Epithelial cell of prostate (primary cell): ENCODE measurements at regions not wholly inside any gene's neighbourhood (a gene's known extent, or its start where the extent isn't known, plus 50 kb on each side); places are given as distances from the start of the nearest gene placed in this dataset.
"Not testable (repeated sequence)": the region's sequence is repeated elsewhere in the genome, so short reads cannot be mapped to it uniquely, and the experiment has no call there.

ENCODE experiments used
- DNase-seq: peaks from one replicate; pipeline ENCODE4 v3.0.0-alpha.2; 2011; ENCODE audit warnings: low read depth, low spot score
- H3K27ac ChIP-seq: fragments of 450-650 bp; 2 replicates; pipeline ENCODE4 v1.5.1; 2017; ENCODE audit warnings: mild to moderate bottlenecking

- H3K27ac ChIP-seq: no peak overlapping the region
- DNase-seq: no peak
Measured at GRCh38 chr4:58451707-58452106, 1341.5 kb upstream of the IGFBP7 start.

DNA sequence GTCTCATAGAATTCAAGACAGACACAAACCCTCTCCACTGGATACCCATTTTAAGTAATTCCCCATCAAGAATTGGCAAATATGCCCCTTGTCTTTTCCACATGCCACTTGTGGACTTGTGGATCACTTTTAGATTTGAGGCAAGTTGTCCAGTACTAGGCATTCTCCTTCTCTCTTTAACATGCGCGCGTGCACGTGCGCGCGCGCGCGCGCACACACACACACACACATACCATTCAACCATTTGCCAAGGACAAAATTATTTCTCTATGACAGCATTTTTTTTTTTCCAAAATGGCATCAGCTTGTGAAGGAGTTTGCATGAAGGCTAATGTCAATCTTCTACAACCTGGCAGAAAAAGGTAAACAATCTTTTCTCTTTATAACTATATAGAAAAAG lies 1325.7 kb upstream of the IGFBP7 start:
- no peak overlapping the region for H3K27ac ChIP-seq
- no peak for DNase-seq

DNA sequence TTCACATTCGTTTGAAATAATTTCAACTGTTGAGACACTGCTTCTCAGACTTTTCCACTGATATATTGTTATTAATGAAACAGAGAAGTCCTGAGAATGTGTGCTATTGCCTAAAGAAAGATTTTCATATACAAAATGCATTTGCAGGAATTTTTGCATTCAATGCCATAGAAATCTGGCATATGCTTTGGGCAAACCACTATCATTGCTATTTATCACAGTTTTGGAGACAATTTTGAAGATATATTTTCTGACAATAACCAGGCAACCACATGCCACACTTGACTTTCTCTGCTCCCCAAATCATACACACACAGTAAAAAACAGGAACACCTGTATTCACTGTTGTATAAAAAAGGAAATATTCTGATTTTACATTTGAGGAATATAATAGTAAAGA lies 1303.7 kb upstream of the IGFBP7 start:
- DNase-seq: no peak
- no peak overlapping the region for H3K27ac ChIP-seq

DNA sequence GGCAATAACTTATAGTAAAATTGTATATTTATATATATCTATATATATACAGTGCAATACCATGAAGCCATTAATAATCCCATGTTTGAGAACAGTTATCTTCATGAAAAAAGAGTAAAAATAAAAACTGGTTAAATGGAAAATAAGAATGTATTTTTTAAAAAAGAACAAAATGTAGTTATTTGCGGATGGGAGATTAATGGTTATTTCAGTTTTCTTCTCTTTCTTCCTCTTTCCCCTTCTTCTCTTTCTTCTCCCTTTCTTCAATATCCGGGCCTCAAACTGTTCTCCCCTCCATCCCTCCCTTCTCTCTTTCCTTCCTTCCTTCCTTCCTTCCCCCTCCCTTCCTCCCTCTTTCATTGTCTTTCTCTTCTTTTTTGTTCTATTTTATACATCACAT lies 1301.7 kb upstream of the IGFBP7 start:
- no peak for DNase-seq
- no peak overlapping the region for H3K27ac ChIP-seq

DNA sequence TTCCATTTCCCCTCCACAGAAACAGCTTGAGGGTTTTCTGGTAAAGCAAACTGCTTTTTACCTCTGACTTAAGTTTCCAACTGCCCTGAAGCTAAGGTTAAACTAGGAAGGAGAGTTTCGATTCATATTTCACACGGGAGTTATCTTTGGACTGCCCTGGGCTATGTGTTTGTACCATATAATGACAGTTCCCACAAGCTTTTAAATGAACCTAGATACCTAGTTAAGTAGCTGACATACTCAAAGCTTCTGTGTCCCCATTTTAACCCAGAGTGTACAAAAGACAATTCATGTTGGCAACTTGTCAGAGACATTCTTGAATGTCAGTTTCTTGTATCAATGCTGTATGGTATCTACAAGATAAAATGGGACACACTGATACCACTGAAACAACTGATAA lies 1296.6 kb upstream of the IGFBP7 start:
- no peak overlapping the region for H3K27ac ChIP-seq
- no peak for DNase-seq

DNA sequence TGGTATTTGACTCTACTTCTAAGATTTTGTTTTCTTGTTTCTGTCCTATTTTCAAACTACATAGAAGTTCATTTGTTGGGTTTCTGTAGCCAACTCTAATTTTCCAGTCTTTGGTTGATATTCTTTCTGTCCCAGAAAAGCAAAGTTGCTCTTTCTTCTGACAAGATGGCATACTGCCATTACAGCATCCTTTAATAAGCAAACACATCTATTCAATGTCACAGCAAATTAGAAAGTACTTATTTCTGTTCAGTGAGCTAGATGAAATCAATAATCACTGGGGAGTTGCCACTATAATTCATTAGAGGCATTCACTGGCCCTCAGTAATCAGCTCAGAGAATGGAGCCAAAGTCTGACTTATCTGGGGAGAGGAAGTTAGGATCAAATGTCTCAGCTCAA lies 1258.0 kb upstream of the IGFBP7 start:
- no peak for DNase-seq
- no peak overlapping the region for H3K27ac ChIP-seq

GRCh38 chr4:58360354-58361133 lies 1250.4 kb upstream of the IGFBP7 start:
- H3K27ac ChIP-seq: no peak overlapping the region
- no peak for DNase-seq

DNA sequence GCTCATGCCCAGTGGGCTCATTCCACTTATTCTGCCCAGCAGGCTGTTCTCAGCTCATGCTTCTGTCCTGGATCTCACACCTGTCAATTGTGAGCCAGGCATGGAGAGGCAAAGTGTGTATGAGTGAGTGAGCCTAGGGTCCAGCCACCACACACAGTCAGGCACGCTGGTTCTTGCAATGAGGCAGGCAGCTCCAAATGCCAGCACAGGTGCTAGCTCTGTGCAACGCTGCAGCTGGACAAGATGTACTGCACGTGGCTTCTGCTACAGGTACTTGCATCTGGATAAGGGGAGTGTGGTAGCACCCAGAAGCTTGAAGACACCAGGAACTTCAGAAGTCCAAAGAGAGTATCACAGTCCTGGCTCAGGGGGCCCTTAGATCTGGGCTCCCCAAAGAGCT lies 1249.4 kb upstream of the IGFBP7 start:
- no peak for DNase-seq
- no peak overlapping the region for H3K27ac ChIP-seq

- no peak overlapping the region for H3K27ac ChIP-seq
- DNase-seq: no peak
Measured at GRCh38 chr4:58357947-58358346, 1247.8 kb upstream of the IGFBP7 start.

GRCh38 chr4:58325070-58325469 lies 1214.9 kb upstream of the IGFBP7 start:
- DNase-seq: no peak
- no peak overlapping the region for H3K27ac ChIP-seq

DNA sequence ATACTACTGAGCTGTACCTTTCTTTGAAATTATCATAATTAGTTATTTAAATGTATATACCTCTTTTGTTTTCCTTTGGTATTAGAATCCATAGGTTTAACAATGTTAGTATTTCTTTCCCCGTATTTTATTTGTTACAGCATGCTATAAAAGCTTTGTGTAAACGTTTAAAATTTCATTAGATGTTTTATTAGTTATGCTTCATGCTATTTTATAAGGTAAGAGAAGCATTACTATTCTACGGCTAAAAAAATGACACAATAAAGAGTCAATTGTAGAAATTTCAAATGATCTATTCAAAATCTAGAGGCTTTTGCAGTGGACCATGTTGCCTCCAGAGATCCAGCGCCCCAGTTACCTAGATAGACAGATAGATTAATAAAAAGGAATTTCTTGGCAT lies 1203.3 kb upstream of the IGFBP7 start:
- no peak for DNase-seq
- H3K27ac ChIP-seq: no peak overlapping the region

- no peak overlapping the region for H3K27ac ChIP-seq
- DNase-seq: no peak
Measured at GRCh38 chr4:58303456-58303855, 1193.3 kb upstream of the IGFBP7 start.

DNA sequence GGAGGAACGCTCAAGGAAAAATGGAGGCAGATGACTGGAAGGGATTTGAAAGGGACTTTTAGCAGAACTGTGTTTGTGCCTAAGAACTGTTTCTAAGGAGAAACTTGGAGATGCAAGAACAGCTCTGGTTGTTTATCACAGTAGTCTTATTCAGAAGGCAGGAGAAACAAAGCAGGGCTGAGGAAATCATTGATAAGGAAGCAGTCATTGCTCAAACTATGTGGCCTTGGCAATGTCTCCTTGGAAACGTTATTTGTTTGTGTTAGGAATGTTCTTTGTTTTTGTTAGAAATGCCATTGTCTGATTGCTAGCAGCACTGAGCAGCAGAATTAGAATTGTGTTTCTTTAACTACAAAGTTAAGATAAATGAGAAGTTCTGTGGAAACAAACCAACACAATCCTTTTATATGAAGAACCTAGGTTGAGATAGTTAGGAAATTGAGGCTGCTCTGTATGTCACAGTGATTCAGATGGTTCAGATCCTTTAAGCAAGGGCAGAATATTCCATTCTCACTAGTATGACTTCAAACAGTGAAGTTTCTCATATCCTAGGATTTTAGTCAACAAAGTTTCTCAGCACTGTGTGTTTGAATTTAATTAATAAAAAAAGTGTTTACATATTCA lies 1191.3 kb upstream of the IGFBP7 start:
- no peak for DNase-seq

GRCh38 chr4:58286335-58286734 lies 1176.2 kb upstream of the IGFBP7 start:
- no peak overlapping the region for H3K27ac ChIP-seq

More for the DNA sequence above, 1191.3 kb upstream of the IGFBP7 start:
- no peak overlapping the region for H3K27ac ChIP-seq

GRCh38 chr4:58280928-58281327 lies 1170.7 kb upstream of the IGFBP7 start:
- not testable (repeated sequence) for H3K27ac ChIP-seq

More at GRCh38 chr4:58286335-58286734, 1176.2 kb upstream of the IGFBP7 start:
- DNase-seq: no peak

DNA sequence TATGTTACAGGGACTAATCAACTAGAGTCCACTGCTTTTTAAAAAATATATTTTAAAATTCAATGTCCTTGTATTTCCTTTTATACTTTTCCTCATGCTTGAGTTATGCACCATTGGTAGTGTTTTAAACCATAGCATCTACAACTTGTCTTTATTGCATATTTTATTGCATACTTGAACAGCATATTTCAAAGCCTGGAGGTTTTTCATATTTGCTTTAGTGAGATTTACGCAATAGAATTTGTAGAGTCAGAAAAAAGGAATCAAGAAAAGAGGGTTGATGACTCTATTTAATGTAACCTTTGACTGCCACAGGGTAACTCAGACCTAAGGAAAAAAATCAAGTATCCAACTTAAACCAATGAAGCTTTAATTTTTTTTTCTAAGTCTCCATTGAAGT lies 1165.7 kb upstream of the IGFBP7 start:
- no peak overlapping the region for H3K27ac ChIP-seq
- DNase-seq: no peak

More at GRCh38 chr4:58280928-58281327, 1170.7 kb upstream of the IGFBP7 start:
- not testable (repeated sequence) for DNase-seq

GRCh38 chr4:58274553-58274952 lies 1164.4 kb upstream of the IGFBP7 start:
- DNase-seq: no peak
- no peak overlapping the region for H3K27ac ChIP-seq

DNA sequence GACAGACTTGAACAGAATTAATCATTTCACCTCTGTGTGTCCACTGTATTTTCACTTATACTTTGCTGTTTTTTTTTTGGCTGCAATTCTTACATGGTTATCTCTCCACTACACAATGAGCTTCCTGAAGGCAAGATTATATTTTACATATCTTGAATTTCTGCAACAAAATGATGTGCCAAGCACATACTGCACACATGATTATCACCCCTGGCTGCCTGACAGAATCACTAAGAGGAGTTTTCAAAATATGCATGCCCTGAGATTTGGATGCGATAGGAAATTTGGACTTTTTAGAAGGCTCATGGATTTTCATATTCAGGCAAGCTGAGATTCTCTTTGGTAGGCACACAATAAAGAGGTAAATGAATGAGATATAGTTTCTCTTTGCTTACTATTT lies 1162.1 kb upstream of the IGFBP7 start:
- no peak for DNase-seq
- H3K27ac ChIP-seq: no peak overlapping the region

DNA sequence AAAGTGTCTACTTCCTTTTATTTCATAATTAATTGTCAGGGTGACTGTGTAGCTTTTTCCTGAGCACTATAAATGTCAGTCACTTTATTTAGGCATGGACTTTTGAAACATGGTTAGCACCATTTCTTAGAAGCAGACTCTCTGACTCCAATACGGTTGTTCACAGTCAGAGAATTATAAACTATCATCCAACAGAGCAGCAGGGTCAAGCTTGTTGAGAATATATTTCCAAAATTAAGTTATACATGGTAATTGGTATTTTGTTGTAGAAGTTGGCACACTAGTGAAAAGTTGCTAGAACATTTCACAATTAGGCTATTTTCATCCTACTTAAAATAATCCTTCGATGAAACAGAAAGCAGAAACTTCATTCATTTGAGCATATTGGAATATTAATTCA lies 1155.5 kb upstream of the IGFBP7 start:
- DNase-seq: no peak
- H3K27ac ChIP-seq: no peak overlapping the region

- no peak overlapping the region for H3K27ac ChIP-seq
- DNase-seq: no peak
Measured at GRCh38 chr4:58261526-58261925, 1151.3 kb upstream of the IGFBP7 start.

GRCh38 chr4:58254291-58254690 lies 1144.1 kb upstream of the IGFBP7 start:
- no peak for DNase-seq
- no peak overlapping the region for H3K27ac ChIP-seq

- no peak for DNase-seq
- no peak overlapping the region for H3K27ac ChIP-seq
Measured at GRCh38 chr4:58252656-58253055, 1142.5 kb upstream of the IGFBP7 start.
